Keratinocyte (primary cell): ENCODE measurements at regions not wholly inside any gene's neighbourhood (a gene's known extent, or its start where the extent isn't known, plus 50 kb on each side); places are given as distances from the start of the nearest gene placed in this dataset.

Experiments used
- CTCF ChIP-seq, 3 experiments: IDR thresholded peaks in 1 of 3; conservative IDR thresholded peaks in 1 of 3; optimal IDR thresholded peaks in 1 of 3; 2 replicates in 2 of 3; 3 replicates in 1 of 3; pipeline versions ENCODE3 to v1.5.1; 2011; ENCODE audit warnings: low read length in 3 of 3, mild to moderate bottlenecking in 3 of 3, moderate library complexity in 2 of 3, control low read depth in 1 of 3, inconsistent platforms in 1 of 3; ENCODE audit not compliant: insufficient read depth in 2 of 3; ENCODE audit errors: extremely low read depth in 1 of 3
- EZH2 ChIP-seq: IDR thresholded peaks from one replicate; pipeline ENCODE4 v1.6.1; 2012; ENCODE audit warnings: inconsistent platforms, mild to moderate bottlenecking, low read length, moderate library complexity

GRCh38 chr5:17149786-17150185 is 67.6 kb upstream of the BASP1 start:
- TF ChIP-seq CTCF (optimal IDR thresholded peaks at IDR 0.05 in 1 of 3, IDR thresholded peaks at IDR 0.05 in 1 of 3, conservative IDR thresholded peaks at IDR 0.05 in 1 of 3; ENCODE audit: extremely low read depth in 1 of 3, insufficient read depth in 2 of 3, low read length in 3 of 3) (no peak), EZH2 (no peak)
